Activated CD8-positive, alpha-beta memory T cell treated with anti-CD3 and anti-CD28 coated beads, Interleukin-2, amount 10 ng/mL, durations not matched to agents 7 days and 5 days (primary cell): ENCODE measurements at regions not wholly inside any gene's neighbourhood (a gene's known extent, or its start where the extent isn't known, plus 50 kb on each side); places are given as distances from the start of the nearest gene placed in this dataset.
"Not testable (repeated sequence)": the region's sequence is repeated elsewhere in the genome, so short reads cannot be mapped to it uniquely, and the experiment has no call there.

Experiments used
- ATAC-seq: fragments of 150-1000 bp; cut with Tn5 transposase; one replicate; pipeline ENCODE4 v1.10.0; 2021; ENCODE audit warnings: moderate library complexity
- CTCF ChIA-PET: fragments of 350-600 bp; sonication (Branson Sonifier 250); formaldehyde crosslinking; loops from one replicate; lab custom pipeline; 2021; ENCODE audit warnings: antibody characterized with exemption; lab: Charles Lee
- DNase-seq: peaks from one replicate; pipeline ENCODE4 v3.0.0-alpha.2; 2020
- H3K27ac Mint-ChIP-seq: one replicate; pipeline ENCODE4 v1.8.0; 2021; ENCODE audit warnings: mild to moderate bottlenecking, mixed read lengths
- H3K27me3 Mint-ChIP-seq: one replicate; pipeline ENCODE4 v1.8.0; 2021; ENCODE audit warnings: mixed read lengths
- H3K36me3 Mint-ChIP-seq: one replicate; pipeline ENCODE4 v1.8.0; 2021; ENCODE audit warnings: mild to moderate bottlenecking, mixed read lengths
- H3K4me1 Mint-ChIP-seq: one replicate; pipeline ENCODE4 v1.8.0; 2021; ENCODE audit warnings: mixed read lengths
- H3K4me3 Mint-ChIP-seq: one replicate; pipeline ENCODE4 v1.8.0; 2021; ENCODE audit warnings: mild to moderate bottlenecking, moderate library complexity, mixed read lengths
- H3K9me3 Mint-ChIP-seq: one replicate; pipeline ENCODE4 v1.8.0; 2022; ENCODE audit warnings: low read depth, mixed read lengths

GRCh38 chr1:204011426-204011825, 61.5 kb upstream of the SOX13 start:
- no peak for ATAC-seq
- Mint-ChIP-seq H3K27me3 (no peaks in the 10 kb centered on the region), H3K36me3 (no peaks in the 10 kb centered on the region), H3K4me3 (no peak overlapping the region), H3K4me1 (no peaks in the 10 kb centered on the region), H3K9me3 (no peaks in the 10 kb centered on the region), H3K27ac (no peak overlapping the region)
- CTCF ChIA-PET = no interaction called here
- DNase-seq = no peak

GRCh38 chr1:204013052-204013451, 59.9 kb upstream of the SOX13 start:
- Mint-ChIP-seq H3K27me3 (peaks cover 4% of the 10 kb centered on the region), H3K4me3 (no peak overlapping the region), H3K27ac (no peak overlapping the region), H3K36me3 (no peaks in the 10 kb centered on the region), H3K9me3 (no peaks in the 10 kb centered on the region), H3K4me1 (no peaks in the 10 kb centered on the region)
- CTCF ChIA-PET = no interaction called here
- ATAC-seq (no peak), DNase-seq (no peak)

- CTCF ChIA-PET = interaction anchor here (1.2 kb wide), 1 partner anchor 115 kb away, joined by 3 read pairs; no protein-coding TSS in a partner anchor
- H3K4me3 Mint-ChIP-seq = no peak overlapping the region
- no peaks in the 10 kb centered on the region for H3K4me1 Mint-ChIP-seq
- H3K9me3 Mint-ChIP-seq = no peaks in the 10 kb centered on the region
- peaks cover 10% of the 10 kb centered on the region for H3K27me3 Mint-ChIP-seq
- no peak overlapping the region for H3K27ac Mint-ChIP-seq
- DNase-seq (no peak), ATAC-seq (no peak)
- H3K36me3 Mint-ChIP-seq = no peaks in the 10 kb centered on the region
Observed at GRCh38 chr1:204014336-204014735, 58.6 kb upstream of the SOX13 start.

- not testable (repeated sequence) for H3K4me1 Mint-ChIP-seq, H3K36me3 Mint-ChIP-seq, H3K27me3 Mint-ChIP-seq, ATAC-seq, H3K27ac Mint-ChIP-seq, DNase-seq, H3K9me3 Mint-ChIP-seq, H3K4me3 Mint-ChIP-seq
- CTCF ChIA-PET = interaction anchor here (1.2 kb wide), 1 partner anchor 115 kb away, joined by 3 read pairs; no protein-coding TSS in a partner anchor
Observed at GRCh38 chr1:204014961-204015360, 58.0 kb upstream of the SOX13 start.

- Mint-ChIP-seq H3K4me3 (no peak overlapping the region), H3K27me3 (peaks cover 10% of the 10 kb centered on the region), H3K4me1 (no peaks in the 10 kb centered on the region), H3K36me3 (no peaks in the 10 kb centered on the region), H3K27ac (no peak overlapping the region), H3K9me3 (no peaks in the 10 kb centered on the region)
- DNase-seq (no peak), ATAC-seq (no peak)
- CTCF ChIA-PET = interaction anchor here (0.7 to 1.2 kb wide), 2 partner anchors 113 to 912 kb away, joined by 3 read pairs; no protein-coding TSS in a partner anchor
Observed at GRCh38 chr1:204017032-204017431, 55.9 kb upstream of the SOX13 start.

GRCh38 chr1:204018460-204018859, 54.5 kb upstream of the SOX13 start:
- CTCF ChIA-PET = no interaction called here
- Mint-ChIP-seq H3K27me3 (peaks cover 10% of the 10 kb centered on the region), H3K27ac (no peak overlapping the region), H3K9me3 (no peaks in the 10 kb centered on the region), H3K4me1 (no peaks in the 10 kb centered on the region), H3K36me3 (no peaks in the 10 kb centered on the region), H3K4me3 (no peak overlapping the region)
- ATAC-seq = no peak
- no peak for DNase-seq
